GM23338 (cell line): ENCODE measurements at regions not wholly inside any gene's neighbourhood (a gene's known extent, or its start where the extent isn't known, plus 50 kb on each side); places are given as distances from the start of the nearest gene placed in this dataset.

Experiments
- ATAC-seq: fragments of 200-7000 bp; cut with Tn5 transposase; 3 replicates; pipeline ENCODE4 v1.9.1; 2020
- DNase-seq: peaks from one replicate; pipeline ENCODE4 v3.0.0-alpha.2; 2015; ENCODE audit warnings: low spot score
- H2AFZ ChIP-seq: fragments of 200-600 bp; sonication (generic); 2 replicates; pipeline ENCODE4 v1.8.0; 2016; ENCODE audit warnings: antibody characterized with exemption, mild to moderate bottlenecking, moderate library complexity
- H3F3A ChIP-seq: fragments of 200-600 bp; sonication (generic); replicated peaks from 2 replicates; pipeline ENCODE4 v1.8.0; 2017; ENCODE audit warnings: antibody characterized with exemption, mixed run types, low read depth
- H3K27ac ChIP-seq: fragments of 200-600 bp; sonication (generic); 2 replicates; pipeline ENCODE4 v1.6.1; 2016; ENCODE audit warnings: low read depth
- H3K27me3 ChIP-seq: fragments of 200-600 bp; sonication (generic); 2 replicates; pipeline ENCODE4 v1.8.0; 2016; ENCODE audit warnings: mild to moderate bottlenecking, mixed run types, moderate library complexity; ENCODE audit not compliant: insufficient read depth
- H3K36me3 ChIP-seq: fragments of 200-600 bp; sonication (generic); 2 replicates; pipeline ENCODE4 v1.8.0; 2016; ENCODE audit warnings: mild to moderate bottlenecking; ENCODE audit not compliant: insufficient read depth
- H3K4me1 ChIP-seq: fragments of 200-600 bp; sonication (generic); 2 replicates; pipeline ENCODE4 v1.8.0; 2016; ENCODE audit warnings: mild to moderate bottlenecking, moderate library complexity; ENCODE audit not compliant: insufficient read depth
- H3K4me2 ChIP-seq: fragments of 200-600 bp; sonication (generic); 2 replicates; pipeline ENCODE4 v1.7.1; 2017; ENCODE audit warnings: mixed run types
- H3K4me3 ChIP-seq: fragments of 200-600 bp; sonication (generic); 2 replicates; pipeline ENCODE4 v1.6.1; 2016; ENCODE audit warnings: mixed run types
- H3K79me2 ChIP-seq: fragments of 200-600 bp; sonication (generic); replicated peaks from 2 replicates; pipeline ENCODE4 v1.8.0; 2017; ENCODE audit warnings: mild to moderate bottlenecking; ENCODE audit not compliant: insufficient read depth
- H3K9me2 ChIP-seq: fragments of 200-600 bp; sonication (generic); 2 replicates; pipeline ENCODE4 v1.8.0; 2017; ENCODE audit not compliant: insufficient read depth
- H4K20me1 ChIP-seq: fragments of 200-600 bp; sonication (generic); replicated peaks from 2 replicates; pipeline ENCODE4 v1.8.0; 2017; ENCODE audit warnings: mild to moderate bottlenecking; ENCODE audit not compliant: insufficient read depth
- H3K27ac Mint-ChIP-seq: 2 replicates; pipeline ENCODE4 v1.8.0; 2020; ENCODE audit warnings: inconsistent platforms, mild to moderate bottlenecking, moderate library complexity, mixed read lengths
- H3K27me3 Mint-ChIP-seq: 3 replicates; pipeline ENCODE4 v1.8.0; 2022; ENCODE audit warnings: low read depth, mild to moderate bottlenecking, moderate library complexity, mixed read lengths, inconsistent platforms; ENCODE audit not compliant: insufficient read depth, poor library complexity
- H3K36me3 Mint-ChIP-seq: 3 replicates; pipeline ENCODE4 v1.8.0; 2021; ENCODE audit warnings: low read depth, mild to moderate bottlenecking, inconsistent platforms, moderate library complexity, mixed read lengths
- H3K4me1 Mint-ChIP-seq: 3 replicates; pipeline ENCODE4 v1.8.0; 2020; ENCODE audit warnings: mild to moderate bottlenecking, inconsistent platforms, mixed read lengths
- H3K4me3 Mint-ChIP-seq: 3 replicates; pipeline ENCODE4 v1.8.0; 2021; ENCODE audit warnings: moderate library complexity, mild to moderate bottlenecking, inconsistent platforms, mixed read lengths
- H3K9me3 Mint-ChIP-seq: 3 replicates; pipeline ENCODE4 v1.8.0; 2020; ENCODE audit warnings: moderate library complexity, mild to moderate bottlenecking, inconsistent platforms, mixed read lengths
- CREB1 ChIP-seq: fragments of 250-450 bp; sonication (Bioruptor Pico); IDR thresholded peaks from 2 replicates; pipeline ENCODE4 v1.5.0; 2020; ENCODE audit warnings: low read depth, mild to moderate bottlenecking, moderate library complexity
- CTCF ChIP-seq, 2 experiments: fragments of 200-600 bp in 1 of 2; sonication (generic) in 1 of 2; conservative IDR thresholded peaks; 2 replicates each; pipeline versions ENCODE4 v1.5.1 to v1.6.1; 2016 to 2017; ENCODE audit warnings: antibody characterized with exemption in 2 of 2, low read depth in 2 of 2, mild to moderate bottlenecking in 2 of 2, moderate library complexity in 1 of 2
- ETS1 ChIP-seq: IDR thresholded peaks from 2 replicates; pipeline ENCODE4 v1.6.1; 2016; ENCODE audit warnings: antibody characterized with exemption
- EZH2phosphoT487 ChIP-seq: fragments of 200-600 bp; sonication (generic); IDR thresholded peaks from one replicate; pipeline ENCODE4 v1.8.1; 2018; ENCODE audit warnings: antibody characterized with exemption; ENCODE audit not compliant: unreplicated experiment
- JUNB ChIP-seq: IDR thresholded peaks from one replicate; pipeline ENCODE4 v1.6.1; 2016; ENCODE audit warnings: antibody characterized with exemption; ENCODE audit not compliant: unreplicated experiment
- NANOG ChIP-seq: IDR thresholded peaks from 2 replicates; pipeline ENCODE4 v1.6.1; 2016; ENCODE audit warnings: antibody characterized with exemption, borderline replicate concordance
- POLR2AphosphoS5 ChIP-seq: IDR thresholded peaks from 2 replicates; pipeline ENCODE4 v1.6.1; 2016; ENCODE audit warnings: antibody characterized with exemption, low read depth
- REST ChIP-seq: IDR thresholded peaks from one replicate; pipeline ENCODE4 v1.6.1; 2018; ENCODE audit warnings: antibody characterized with exemption; ENCODE audit not compliant: unreplicated experiment
- STAT1 ChIP-seq: IDR thresholded peaks from one replicate; pipeline ENCODE4 v1.6.1; 2016; ENCODE audit warnings: antibody characterized with exemption; ENCODE audit not compliant: unreplicated experiment
- ZNF114 ChIP-seq: fragments of 250-450 bp; sonication (Bioruptor Pico); IDR thresholded peaks from 2 replicates; pipeline ENCODE4 v1.5.0; 2020; ENCODE audit warnings: mild to moderate bottlenecking, moderate library complexity

GRCh38 chr6:140366991-140367390 is 992.5 kb upstream of the CITED2 start:
- Histone ChIP-seq H3K9me2 (0 out of 2 replicates have a peak, but pooled peaks cover 3% of the 10 kb centered on the region), H4K20me1 (no peaks in the 10 kb centered on the region), H3K79me2 (no peaks in the 10 kb centered on the region), H3K36me3 (peaks cover 18% of the 10 kb centered on the region; the same call in 1 of the 2 replicates), H2AFZ (no peak overlapping the region), H3K27me3 (no peaks in the 10 kb centered on the region), H3K4me1 (no peaks in the 10 kb centered on the region), H3K4me3 (no peak overlapping the region), H3K27ac (no peak overlapping the region), H3F3A (no peaks in the 10 kb centered on the region), H3K4me2 (no peak overlapping the region)
- H3K27me3 Mint-ChIP-seq: no peaks in the 10 kb centered on the region
- peaks cover 32% of the 10 kb centered on the region for H3K36me3 Mint-ChIP-seq
- ATAC-seq (no peak), DNase-seq (no peak)
- no peak overlapping the region for H3K4me3 Mint-ChIP-seq
- peaks cover 4% of the 10 kb centered on the region for H3K4me1 Mint-ChIP-seq
- H3K27ac Mint-ChIP-seq: no peak overlapping the region
- H3K9me3 Mint-ChIP-seq: peaks cover 35% of the 10 kb centered on the region
- TF ChIP-seq REST (no peak), CREB1 (CRISPR knock-in tag) (no peak), POLR2AphosphoS5 (no peak), EZH2phosphoT487 (no peak), ETS1 (no peak), JUNB (no peak), CTCF (conservative IDR thresholded peaks at IDR 0.05; ENCODE audit: low read depth in 2 of 2) (no peak)

- DNase-seq (no peak), ATAC-seq (no peak)
- no peaks in the 10 kb centered on the region for H3K79me2 ChIP-seq
- Mint-ChIP-seq H3K9me3 (peaks cover 35% of the 10 kb centered on the region), H3K4me1 (no peaks in the 10 kb centered on the region), H3K27me3 (no peaks in the 10 kb centered on the region), H3K27ac (no peak overlapping the region), H3K36me3 (peaks cover 32% of the 10 kb centered on the region), H3K4me3 (no peak overlapping the region)
- H3K4me2 ChIP-seq: no peak overlapping the region
- H4K20me1 ChIP-seq: no peaks in the 10 kb centered on the region
- H3K27ac ChIP-seq: no peak overlapping the region
- no peaks in the 10 kb centered on the region for H3K27me3 ChIP-seq
- H2AFZ ChIP-seq: no peak overlapping the region
- 0 out of 2 replicates have a peak, but pooled peaks cover 3% of the 10 kb centered on the region for H3K9me2 ChIP-seq
- no peak overlapping the region for H3K4me3 ChIP-seq
- TF ChIP-seq STAT1: no peak
- TF ChIP-seq NANOG: no peak
- TF ChIP-seq REST: no peak
- no peak for TF ChIP-seq EZH2phosphoT487
- TF ChIP-seq CREB1 (CRISPR knock-in tag): no peak
- TF ChIP-seq ZNF114 (CRISPR knock-in tag): no peak
- TF ChIP-seq CTCF (conservative IDR thresholded peaks at IDR 0.05; ENCODE audit: low read depth in 2 of 2): no peak
- H3F3A ChIP-seq: no peaks in the 10 kb centered on the region
- H3K36me3 ChIP-seq: peaks cover 18% of the 10 kb centered on the region; the same call in 1 of the 2 replicates
- no peaks in the 10 kb centered on the region for H3K4me1 ChIP-seq
These were observed 990.5 kb upstream of the CITED2 start for GRCh38 chr6:140364916-140365315.
